AG09319 (cell line): ENCODE measurements at regions not wholly inside any gene's neighbourhood (a gene's known extent, or its start where the extent isn't known, plus 50 kb on each side); places are given as distances from the start of the nearest gene placed in this dataset.

Source experiments
- DNase-seq: peaks from one replicate; pipeline ENCODE4 v3.0.0-alpha.2; 2010; ENCODE audit warnings: low read depth; ENCODE audit errors: extremely low read depth
- TF ChIP-seq, protein P1 (sequence below): IDR thresholded peaks from 2 replicates; pipeline ENCODE4 v1.5.1; 2011; ENCODE audit warnings: low read depth, mild to moderate bottlenecking, inconsistent platforms, low read length, moderate library complexity

DNA sequence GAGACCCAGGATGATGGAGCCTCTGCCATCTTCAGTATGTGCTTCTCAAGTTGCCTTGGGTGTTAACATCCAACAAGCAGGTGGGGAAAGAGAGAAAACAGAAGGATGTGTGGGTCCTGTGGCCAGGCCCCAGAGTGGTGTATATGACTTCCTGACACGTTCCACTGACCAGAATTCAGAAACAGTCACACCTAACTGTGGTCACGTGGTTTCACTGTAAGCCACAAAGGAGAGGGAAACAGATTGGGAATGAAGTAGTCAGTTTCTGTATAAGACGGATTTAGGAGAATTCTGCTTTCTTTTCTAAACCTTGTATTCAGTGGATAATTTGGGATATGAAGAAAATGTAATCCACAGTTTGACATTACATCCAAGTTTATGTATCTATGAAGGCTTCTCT lies 454.1 kb upstream of the IL12A start:
- no peak for DNase-seq
- TF ChIP-seq, protein P1, sequence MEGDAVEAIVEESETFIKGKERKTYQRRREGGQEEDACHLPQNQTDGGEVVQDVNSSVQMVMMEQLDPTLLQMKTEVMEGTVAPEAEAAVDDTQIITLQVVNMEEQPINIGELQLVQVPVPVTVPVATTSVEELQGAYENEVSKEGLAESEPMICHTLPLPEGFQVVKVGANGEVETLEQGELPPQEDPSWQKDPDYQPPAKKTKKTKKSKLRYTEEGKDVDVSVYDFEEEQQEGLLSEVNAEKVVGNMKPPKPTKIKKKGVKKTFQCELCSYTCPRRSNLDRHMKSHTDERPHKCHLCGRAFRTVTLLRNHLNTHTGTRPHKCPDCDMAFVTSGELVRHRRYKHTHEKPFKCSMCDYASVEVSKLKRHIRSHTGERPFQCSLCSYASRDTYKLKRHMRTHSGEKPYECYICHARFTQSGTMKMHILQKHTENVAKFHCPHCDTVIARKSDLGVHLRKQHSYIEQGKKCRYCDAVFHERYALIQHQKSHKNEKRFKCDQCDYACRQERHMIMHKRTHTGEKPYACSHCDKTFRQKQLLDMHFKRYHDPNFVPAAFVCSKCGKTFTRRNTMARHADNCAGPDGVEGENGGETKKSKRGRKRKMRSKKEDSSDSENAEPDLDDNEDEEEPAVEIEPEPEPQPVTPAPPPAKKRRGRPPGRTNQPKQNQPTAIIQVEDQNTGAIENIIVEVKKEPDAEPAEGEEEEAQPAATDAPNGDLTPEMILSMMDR: no peak

DNA sequence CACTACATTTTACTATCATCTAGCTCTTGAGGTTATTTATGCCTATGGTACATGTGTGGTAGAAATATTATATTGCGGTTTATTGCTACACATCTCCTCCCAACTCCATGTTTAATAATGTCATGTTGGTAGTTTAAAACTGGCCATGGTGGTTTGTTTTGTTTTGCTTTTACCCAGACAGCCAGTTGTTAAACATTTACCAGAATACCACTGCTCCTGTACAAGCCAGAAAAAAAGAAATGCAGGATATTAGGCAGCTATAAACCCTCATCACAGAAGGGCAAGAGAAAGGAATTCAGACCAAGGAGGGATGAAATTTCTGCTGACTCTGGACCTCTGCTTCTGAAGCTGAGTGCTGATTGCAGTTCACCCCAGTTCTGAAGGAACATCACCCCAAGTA lies 451.8 kb upstream of the IL12A start:
- no peak for DNase-seq
- TF ChIP-seq, protein P1: no peak

DNA sequence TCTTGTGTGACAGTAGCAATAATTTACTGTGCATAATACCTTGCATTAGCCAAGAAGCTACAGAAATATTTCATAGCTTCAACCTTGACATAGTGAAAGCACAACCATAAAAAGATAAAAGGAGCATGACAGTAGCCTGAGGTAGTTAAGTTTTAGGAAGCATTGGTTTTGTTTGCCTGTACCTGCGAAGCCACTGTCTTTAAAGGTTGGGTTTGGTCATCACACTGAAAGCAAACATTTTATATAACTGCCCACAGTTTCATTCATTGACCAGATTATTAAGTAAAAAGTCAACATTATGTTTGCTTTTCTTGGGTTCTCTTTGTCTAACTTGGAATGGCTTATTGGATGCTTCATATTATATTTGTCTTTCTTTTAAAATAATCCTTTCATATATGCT lies 450.1 kb upstream of the IL12A start:
- TF ChIP-seq, protein P1: no peak
- DNase-seq: no peak

DNA sequence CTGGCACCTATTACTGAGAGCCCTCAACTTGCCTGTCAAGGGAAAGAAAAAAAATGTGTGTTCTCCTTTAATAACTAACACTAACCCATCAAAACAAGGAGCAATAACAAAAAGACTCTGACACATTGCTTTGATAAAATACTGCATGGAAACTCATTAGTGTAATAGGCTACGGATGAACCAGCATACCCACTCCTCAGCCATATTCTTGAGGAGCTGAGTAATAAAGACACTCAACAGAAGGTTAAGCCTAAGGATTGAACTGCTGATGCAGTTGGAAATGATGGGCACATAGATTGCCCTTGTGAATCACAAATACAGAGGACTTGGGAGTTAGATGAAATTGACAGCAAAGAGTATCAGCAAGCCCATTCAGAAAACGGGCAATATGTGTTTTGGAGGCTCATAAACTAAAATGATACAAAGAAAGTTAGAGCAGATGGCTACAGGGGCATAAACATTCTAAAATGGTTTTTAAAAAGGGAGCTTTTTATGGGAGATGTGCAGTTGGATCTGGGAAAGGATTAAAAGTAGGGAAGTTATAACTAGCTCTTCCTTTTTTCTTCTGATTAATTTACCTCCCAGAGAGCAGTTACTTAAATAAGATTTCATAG lies 447.6 kb upstream of the IL12A start:
- TF ChIP-seq, protein P1: no peak
- DNase-seq: no peak

DNA sequence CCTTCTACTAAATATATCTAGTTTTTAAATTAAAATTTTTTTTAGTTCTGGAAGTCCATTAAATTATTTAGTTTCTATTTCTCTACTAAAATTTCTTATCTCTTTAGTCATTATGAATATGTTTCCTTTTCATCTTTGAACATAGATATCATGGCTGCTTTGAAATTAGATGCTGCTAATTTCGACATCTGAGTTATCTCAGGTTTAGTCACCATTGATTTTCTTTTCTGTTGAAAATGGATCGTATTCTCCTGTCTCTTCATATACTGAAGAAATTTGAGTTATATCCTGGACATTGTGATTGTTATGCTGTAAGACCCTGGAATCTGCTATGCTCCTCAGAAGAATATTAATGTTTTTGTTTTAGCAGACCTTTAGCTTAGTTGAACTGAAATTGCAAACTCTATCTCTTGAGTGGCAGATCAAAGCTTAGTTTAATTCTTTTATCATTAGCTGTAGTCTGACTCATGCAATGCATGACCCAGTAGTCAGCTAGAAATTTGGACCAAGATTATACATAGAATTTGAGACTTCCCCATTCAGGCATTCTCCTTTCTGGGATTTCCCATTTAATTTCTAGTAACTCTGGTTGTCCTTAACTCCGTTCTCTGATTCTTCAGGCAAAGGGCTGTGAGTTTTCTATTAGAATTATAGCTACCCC lies 439.8 kb upstream of the IL12A start:
- TF ChIP-seq, protein P1: no peak
- DNase-seq: no peak

DNA sequence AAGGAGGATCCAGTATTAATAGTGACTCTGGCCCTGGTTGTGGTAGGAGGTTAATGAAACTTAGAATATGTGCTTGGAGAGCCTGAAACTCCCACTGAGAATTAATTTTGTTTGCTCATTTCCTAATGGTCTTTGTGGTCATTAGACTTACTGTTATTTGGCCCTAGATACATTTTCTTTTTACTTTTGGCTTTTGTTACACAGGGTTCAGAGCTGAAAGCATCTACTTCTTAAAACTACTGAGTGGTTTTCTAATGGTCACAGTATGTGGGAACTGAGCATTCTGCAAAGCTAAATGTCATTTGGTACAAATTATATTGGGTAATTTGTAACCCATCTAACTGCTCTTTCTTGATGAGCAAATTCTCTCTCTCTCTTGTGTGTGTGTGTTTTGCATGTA lies 433.4 kb upstream of the IL12A start:
- DNase-seq: no peak
- TF ChIP-seq, protein P1: no peak

DNA sequence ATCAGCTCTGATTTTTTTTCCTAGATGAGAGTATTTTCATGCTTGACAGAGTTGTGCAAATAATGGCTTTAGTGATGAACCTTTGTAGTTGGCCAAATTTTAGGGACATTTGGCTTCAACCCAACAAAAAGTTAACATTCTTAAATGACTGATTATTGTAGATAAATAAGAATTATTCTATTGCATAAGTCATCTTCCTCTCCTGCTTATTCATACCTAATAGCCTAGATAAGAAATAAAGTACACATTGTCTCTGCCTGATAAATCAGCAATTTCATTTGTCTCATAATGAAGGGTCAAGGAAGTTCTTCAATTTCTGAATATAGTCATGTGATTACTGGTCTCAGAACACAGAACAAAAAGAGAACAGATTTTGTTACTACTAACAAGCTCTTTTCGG lies 428.9 kb upstream of the IL12A start:
- TF ChIP-seq, protein P1: no peak
- DNase-seq: no peak
